Fibroblast of lung (primary cell): ENCODE measurements at regions not wholly inside any gene's neighbourhood (a gene's known extent, or its start where the extent isn't known, plus 50 kb on each side); places are given as distances from the start of the nearest gene placed in this dataset.

Experiments used
- DNase-seq, 2 donors: peaks; one replicate each; pipeline versions ENCODE4 v3.0.0 to v3.0.0-alpha.2; 2010; ENCODE audit warnings: low read depth in 2 of 2
- H2AFZ ChIP-seq: 2 replicates; pipeline ENCODE4 v1.5.1; 2012; ENCODE audit warnings: low read length, control low read depth, inconsistent platforms
- H3K27ac ChIP-seq: 2 replicates; pipeline ENCODE4 v1.5.1; 2011; ENCODE audit warnings: low read length, control low read depth; ENCODE audit not compliant: insufficient read depth
- H3K27me3 ChIP-seq: 2 replicates; pipeline ENCODE4 v1.5.1; 2011; ENCODE audit warnings: mild to moderate bottlenecking, low read length; ENCODE audit not compliant: control insufficient read depth, insufficient read depth
- H3K36me3 ChIP-seq: 2 replicates; pipeline ENCODE4 v1.5.1; 2011; ENCODE audit warnings: low read length; ENCODE audit not compliant: control insufficient read depth, insufficient read depth
- H3K4me1 ChIP-seq: 2 replicates; pipeline ENCODE4 v1.5.1; 2011; ENCODE audit warnings: low read length; ENCODE audit not compliant: control insufficient read depth, insufficient read depth; ENCODE audit errors: extremely low read depth
- H3K4me2 ChIP-seq: 2 replicates; pipeline ENCODE4 v1.5.1; 2011; ENCODE audit warnings: low read length, control low read depth; ENCODE audit not compliant: insufficient read depth; ENCODE audit errors: extremely low read depth
- H3K4me3 ChIP-seq, 4 experiments: fragments of 200-600 bp in 1 of 4; sonication (generic) in 1 of 4; replicated peaks in 1 of 4; 2 replicates each; pipeline ENCODE4 v1.5.1; 2011 to 2016; ENCODE audit warnings: low read length in 4 of 4, low read depth in 3 of 4, mild to moderate bottlenecking in 3 of 4, control low read depth in 2 of 4, inconsistent platforms in 1 of 4, mixed read lengths in 1 of 4; ENCODE audit not compliant: insufficient read depth in 1 of 4; ENCODE audit errors: control extremely low read depth in 1 of 4
- H3K79me2 ChIP-seq: 2 replicates; pipeline ENCODE4 v1.5.1; 2012; ENCODE audit warnings: mild to moderate bottlenecking, low read length, inconsistent platforms; ENCODE audit not compliant: control insufficient read depth, insufficient read depth
- H3K9ac ChIP-seq: 2 replicates; pipeline ENCODE4 v1.5.1; 2011; ENCODE audit warnings: mild to moderate bottlenecking, low read length, control low read depth; ENCODE audit not compliant: insufficient read depth
- H3K9me3 ChIP-seq: 2 replicates; pipeline ENCODE4 v1.5.1; 2012; ENCODE audit warnings: low read depth, low read length; ENCODE audit not compliant: control insufficient read depth, insufficient read depth
- H4K20me1 ChIP-seq: 2 replicates; pipeline ENCODE4 v1.5.1; 2011; ENCODE audit warnings: low read length; ENCODE audit not compliant: control insufficient read depth, insufficient read depth; ENCODE audit errors: extremely low read depth
- CTCF ChIP-seq, 2 donors: IDR thresholded peaks in 1 of 2; conservative IDR thresholded peaks in 1 of 2; 1 replicate in 1 of 2; 2 replicates in 1 of 2; pipeline ENCODE4 v1.5.1; 2011 to 2012; ENCODE audit warnings: low read length in 2 of 2, control low read depth in 1 of 2, inconsistent platforms in 1 of 2, low read depth in 1 of 2, mild to moderate bottlenecking in 1 of 2
- EZH2 ChIP-seq: IDR thresholded peaks from 2 replicates; pipeline ENCODE4 v1.5.1; 2012; ENCODE audit warnings: low read length, control low read depth, mild to moderate bottlenecking; ENCODE audit errors: missing control alignments

GRCh38 chr19:27744926-27745768 lies 1467.8 kb downstream of the UQCRFS1 start:
- Histone ChIP-seq H3K4me2 (no peak overlapping the region), H4K20me1 (no peaks in the 10 kb centered on the region), H3K27me3 (no peaks in the 10 kb centered on the region), H3K27ac (no peak overlapping the region), H3K4me1 (no peaks in the 10 kb centered on the region), H3K9ac (no peak overlapping the region), H2AFZ (no peak overlapping the region), H3K79me2 (no peaks in the 10 kb centered on the region), H3K9me3 (no peaks in the 10 kb centered on the region), H3K4me3 (no peak overlapping the region), H3K36me3 (no peaks in the 10 kb centered on the region)
- TF ChIP-seq CTCF (conservative IDR thresholded peaks at IDR 0.05 in 1 of 2, IDR thresholded peaks at IDR 0.05 in 1 of 2; ENCODE audit: low read depth in 1 of 2, low read length in 2 of 2) (no peak), EZH2 (no peak)
- peak in 1 of 2 donors; percentile 61 for DNase-seq

DNA sequence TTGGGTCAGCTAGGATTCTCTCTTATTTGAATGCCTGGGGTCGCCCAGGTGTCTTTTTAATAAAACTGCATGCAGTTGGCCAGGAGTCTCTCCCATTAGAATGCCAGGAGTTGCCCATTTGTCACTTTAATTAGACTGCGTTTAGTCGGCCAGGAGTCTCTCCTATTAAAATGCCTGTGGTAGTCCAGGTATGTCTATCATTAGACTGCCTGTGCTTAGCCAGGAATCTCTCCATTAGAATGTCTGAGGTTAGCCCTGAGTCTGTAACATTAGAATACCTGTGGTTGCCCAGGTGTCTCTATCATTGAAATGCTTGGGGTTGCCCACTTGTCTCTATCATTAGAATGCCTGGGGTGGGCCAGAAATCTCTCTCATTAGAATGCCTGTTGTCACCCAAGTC lies 1470.9 kb downstream of the UQCRFS1 start:
- peak in 1 of 2 donors; percentile 59 for DNase-seq
- H3K27ac ChIP-seq, result no peak overlapping the region
- no peaks in the 10 kb centered on the region for H3K27me3 ChIP-seq
- TF ChIP-seq CTCF (conservative IDR thresholded peaks at IDR 0.05 in 1 of 2, IDR thresholded peaks at IDR 0.05 in 1 of 2; ENCODE audit: low read depth in 1 of 2, low read length in 2 of 2), result no peak
- TF ChIP-seq EZH2, result no peak
- H3K9me3 ChIP-seq, result no peaks in the 10 kb centered on the region
- H3K4me3 ChIP-seq, result no peak overlapping the region
- H3K36me3 ChIP-seq, result no peaks in the 10 kb centered on the region
- H4K20me1 ChIP-seq, result no peaks in the 10 kb centered on the region
- H3K4me2 ChIP-seq, result no peak overlapping the region
- H3K9ac ChIP-seq, result no peak overlapping the region
- H3K4me1 ChIP-seq, result no peaks in the 10 kb centered on the region
- H3K79me2 ChIP-seq, result no peaks in the 10 kb centered on the region
- H2AFZ ChIP-seq, result no peak overlapping the region

DNA sequence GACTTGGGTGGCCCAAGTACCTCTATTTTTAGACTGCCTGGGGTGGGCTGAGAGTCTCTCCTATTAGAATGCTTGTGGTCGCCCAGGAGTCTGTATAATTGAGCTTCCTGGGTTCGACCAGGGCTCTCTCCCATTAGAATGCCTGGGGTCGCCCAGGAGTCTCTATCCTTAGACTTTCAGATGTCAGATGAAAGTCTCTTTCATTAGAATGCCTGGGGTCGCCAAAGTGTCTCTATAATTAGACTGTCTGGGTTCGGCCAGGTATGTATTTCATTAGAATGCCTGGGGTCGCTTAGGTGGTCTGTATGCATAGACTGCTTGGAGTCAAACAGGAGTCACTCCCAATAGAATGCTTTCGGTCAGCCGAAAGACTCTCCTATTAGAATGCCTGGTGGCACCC lies 1471.7 kb downstream of the UQCRFS1 start:
- no peak overlapping the region for H3K27ac ChIP-seq
- no peaks in the 10 kb centered on the region for H3K79me2 ChIP-seq
- no peaks in the 10 kb centered on the region for H4K20me1 ChIP-seq
- TF ChIP-seq EZH2, result no peak
- TF ChIP-seq CTCF (conservative IDR thresholded peaks at IDR 0.05 in 1 of 2, IDR thresholded peaks at IDR 0.05 in 1 of 2; ENCODE audit: low read depth in 1 of 2, low read length in 2 of 2), result no peak
- DNase-seq, result no peak
- H3K36me3 ChIP-seq, result no peaks in the 10 kb centered on the region
- H3K4me3 ChIP-seq, result no peak overlapping the region
- H3K9me3 ChIP-seq, result no peaks in the 10 kb centered on the region
- no peaks in the 10 kb centered on the region for H3K4me1 ChIP-seq
- no peak overlapping the region for H3K4me2 ChIP-seq
- no peaks in the 10 kb centered on the region for H3K27me3 ChIP-seq
- H3K9ac ChIP-seq, result no peak overlapping the region
- no peak overlapping the region for H2AFZ ChIP-seq
